AG04449 (cell line): ENCODE measurements at regions not wholly inside any gene's neighbourhood (a gene's known extent, or its start where the extent isn't known, plus 50 kb on each side); places are given as distances from the start of the nearest gene placed in this dataset.

ENCODE experiments used
- CTCF ChIA-PET: fragments of 350-600 bp; formaldehyde crosslinking; extraction: SDS; loops from one replicate; lab custom pipeline; 2021; ENCODE audit warnings: antibody characterized with exemption; lab: Yijun Ruan, JAX
- POLR2A ChIA-PET: fragments of 400-600, 350-600 bp; formaldehyde crosslinking; extraction: SDS; loops from one replicate; lab custom pipeline; 2020; ENCODE audit warnings: antibody characterized with exemption, inconsistent platforms; lab: Yijun Ruan, JAX
- DNase-seq: peaks from one replicate; pipeline ENCODE4 v3.0.0-alpha.2; 2010; ENCODE audit warnings: low read depth, low spot score
- H3K4me3 ChIP-seq: 2 replicates; pipeline ENCODE4 v1.5.1; 2011; ENCODE audit warnings: low read depth, mild to moderate bottlenecking, control low read depth, low read length
- TF ChIP-seq, protein P1 (sequence below): IDR thresholded peaks from one replicate; pipeline ENCODE4 v1.5.1; 2011; ENCODE audit warnings: mild to moderate bottlenecking, moderate library complexity, low read length, control low read depth, inconsistent platforms; ENCODE audit not compliant: insufficient read depth; ENCODE audit errors: missing control alignments

DNA sequence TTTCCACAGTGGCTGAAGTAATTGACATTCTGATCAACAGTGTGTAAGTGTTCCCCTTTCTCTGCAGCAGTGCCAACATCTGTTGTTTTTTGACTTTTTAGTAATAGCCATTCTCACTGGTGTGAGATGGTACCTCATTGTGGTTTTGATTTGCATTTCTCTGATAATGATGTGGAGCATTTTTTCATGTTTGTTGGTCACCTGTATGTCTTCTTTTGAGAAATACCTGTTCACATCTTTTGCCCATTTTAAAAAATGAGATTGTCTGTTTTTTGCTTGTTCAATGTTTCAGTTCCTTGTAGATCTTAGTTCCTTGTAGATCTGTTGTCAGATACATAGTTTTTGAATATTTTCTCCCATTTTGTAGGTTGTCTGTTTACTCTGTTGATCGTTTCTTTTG lies 162.5 kb upstream of the PITX1 start:
- CTCF ChIA-PET: interaction anchor here (1.1 kb wide), 1 partner anchor 137 kb away, joined by 3 read pairs; no protein-coding TSS in a partner anchor
- TF ChIP-seq, protein P1, sequence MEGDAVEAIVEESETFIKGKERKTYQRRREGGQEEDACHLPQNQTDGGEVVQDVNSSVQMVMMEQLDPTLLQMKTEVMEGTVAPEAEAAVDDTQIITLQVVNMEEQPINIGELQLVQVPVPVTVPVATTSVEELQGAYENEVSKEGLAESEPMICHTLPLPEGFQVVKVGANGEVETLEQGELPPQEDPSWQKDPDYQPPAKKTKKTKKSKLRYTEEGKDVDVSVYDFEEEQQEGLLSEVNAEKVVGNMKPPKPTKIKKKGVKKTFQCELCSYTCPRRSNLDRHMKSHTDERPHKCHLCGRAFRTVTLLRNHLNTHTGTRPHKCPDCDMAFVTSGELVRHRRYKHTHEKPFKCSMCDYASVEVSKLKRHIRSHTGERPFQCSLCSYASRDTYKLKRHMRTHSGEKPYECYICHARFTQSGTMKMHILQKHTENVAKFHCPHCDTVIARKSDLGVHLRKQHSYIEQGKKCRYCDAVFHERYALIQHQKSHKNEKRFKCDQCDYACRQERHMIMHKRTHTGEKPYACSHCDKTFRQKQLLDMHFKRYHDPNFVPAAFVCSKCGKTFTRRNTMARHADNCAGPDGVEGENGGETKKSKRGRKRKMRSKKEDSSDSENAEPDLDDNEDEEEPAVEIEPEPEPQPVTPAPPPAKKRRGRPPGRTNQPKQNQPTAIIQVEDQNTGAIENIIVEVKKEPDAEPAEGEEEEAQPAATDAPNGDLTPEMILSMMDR: no peak
- H3K4me3 ChIP-seq: no peak overlapping the region
- no peak for DNase-seq
- POLR2A ChIA-PET: no interaction called here

DNA sequence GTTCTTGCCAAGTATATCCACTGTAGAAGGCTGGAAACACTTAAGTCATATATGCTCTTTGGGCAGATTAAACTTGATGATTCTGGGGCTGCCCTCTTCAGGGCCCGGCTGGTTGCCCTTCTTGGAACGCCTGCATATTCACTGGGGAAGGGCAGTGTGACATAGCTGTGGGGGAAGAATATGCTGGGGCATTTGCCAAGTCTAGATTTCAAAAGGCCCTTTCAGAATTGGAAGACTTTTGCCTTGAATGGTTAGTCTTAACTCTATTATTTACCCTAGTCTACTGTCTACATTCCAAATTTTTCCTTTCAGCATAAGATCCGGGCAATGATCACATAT lies 161.2 kb upstream of the PITX1 start:
- H3K4me3 ChIP-seq: no peak overlapping the region
- CTCF ChIA-PET: interaction anchor here (1.0 to 6.3 kb wide), 6 partner anchors 7 to 290 kb away, joined by 7 to 40 read pairs (median 8); partner anchors contain the start of gene PCBD2

DNA sequence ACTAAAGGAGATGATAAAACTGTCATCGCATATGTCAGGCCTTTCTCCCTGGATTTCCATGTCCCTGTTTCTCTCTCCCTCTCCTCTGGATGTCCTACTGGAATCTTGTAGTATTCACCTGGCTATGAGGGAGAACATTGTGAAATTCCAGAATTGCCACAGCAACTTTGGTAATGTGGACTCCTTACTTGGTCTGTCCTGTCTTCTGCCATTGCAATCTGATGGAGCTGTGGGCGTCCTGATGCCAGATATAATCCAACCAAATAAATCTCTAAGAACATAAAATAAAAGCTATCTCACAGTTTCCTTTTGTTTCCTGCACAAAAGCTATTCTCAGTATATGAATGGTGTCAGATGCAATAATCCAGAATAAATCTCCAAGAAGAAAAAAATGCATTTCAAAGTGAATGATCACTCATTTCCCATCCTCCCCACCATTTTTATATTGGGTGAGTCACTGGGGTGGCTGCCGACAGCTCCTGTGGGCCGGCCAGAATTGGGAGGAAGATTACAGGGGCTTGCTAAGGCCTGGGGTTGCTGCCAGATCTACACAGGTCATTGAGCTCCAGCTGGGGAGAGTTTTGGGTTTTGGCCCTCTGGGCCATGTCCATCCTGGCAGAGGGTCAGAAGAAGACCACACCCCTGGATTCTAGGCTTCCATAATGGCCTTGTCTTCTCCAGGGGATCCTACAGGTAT lies 160.7 kb upstream of the PITX1 start:
- TF ChIP-seq, protein P1: no peak
- POLR2A ChIA-PET: interaction anchor here (0.6 kb wide), 1 partner anchor 54 kb away, joined by 3 read pairs; no protein-coding TSS in a partner anchor
- H3K4me3 ChIP-seq: no peak overlapping the region
- CTCF ChIA-PET: interaction anchor here (1.0 to 6.3 kb wide), 11 partner anchors 7 to 290 kb away, joined by 3 to 40 read pairs (median 7); partner anchors contain the start of gene PCBD2
- DNase-seq: no peak

More for the DNA sequence above, 161.2 kb upstream of the PITX1 start:
- no peak for DNase-seq
- POLR2A ChIA-PET: no interaction called here
- TF ChIP-seq, protein P1: no peak

DNA sequence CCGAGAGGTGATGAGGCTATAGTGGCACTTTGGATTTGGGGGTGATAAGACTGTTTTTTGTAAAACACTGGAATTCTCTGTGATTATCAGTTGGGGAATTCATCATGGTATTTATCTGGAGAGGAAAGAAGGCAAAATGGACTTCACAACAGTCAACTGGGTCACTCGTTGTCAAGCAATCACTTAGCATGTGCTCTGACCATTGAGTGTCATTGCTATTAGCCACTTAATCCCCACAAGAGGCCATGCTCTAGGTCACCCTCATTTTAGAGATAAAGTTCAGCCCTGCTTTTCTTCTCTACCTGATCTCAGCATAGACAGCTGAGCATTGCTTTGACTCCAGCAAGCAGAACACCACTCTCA lies 160.1 kb upstream of the PITX1 start:
- POLR2A ChIA-PET: interaction anchor here (0.6 to 0.9 kb wide), 2 partner anchors 53 to 54 kb away, joined by 3 read pairs; no protein-coding TSS in a partner anchor
- CTCF ChIA-PET: interaction anchor here (1.1 to 6.3 kb wide), 10 partner anchors 8 to 289 kb away, joined by 3 to 40 read pairs (median 5); partner anchors contain the start of gene PCBD2
- DNase-seq: no peak
- TF ChIP-seq, protein P1: no peak
- H3K4me3 ChIP-seq: no peak overlapping the region

DNA sequence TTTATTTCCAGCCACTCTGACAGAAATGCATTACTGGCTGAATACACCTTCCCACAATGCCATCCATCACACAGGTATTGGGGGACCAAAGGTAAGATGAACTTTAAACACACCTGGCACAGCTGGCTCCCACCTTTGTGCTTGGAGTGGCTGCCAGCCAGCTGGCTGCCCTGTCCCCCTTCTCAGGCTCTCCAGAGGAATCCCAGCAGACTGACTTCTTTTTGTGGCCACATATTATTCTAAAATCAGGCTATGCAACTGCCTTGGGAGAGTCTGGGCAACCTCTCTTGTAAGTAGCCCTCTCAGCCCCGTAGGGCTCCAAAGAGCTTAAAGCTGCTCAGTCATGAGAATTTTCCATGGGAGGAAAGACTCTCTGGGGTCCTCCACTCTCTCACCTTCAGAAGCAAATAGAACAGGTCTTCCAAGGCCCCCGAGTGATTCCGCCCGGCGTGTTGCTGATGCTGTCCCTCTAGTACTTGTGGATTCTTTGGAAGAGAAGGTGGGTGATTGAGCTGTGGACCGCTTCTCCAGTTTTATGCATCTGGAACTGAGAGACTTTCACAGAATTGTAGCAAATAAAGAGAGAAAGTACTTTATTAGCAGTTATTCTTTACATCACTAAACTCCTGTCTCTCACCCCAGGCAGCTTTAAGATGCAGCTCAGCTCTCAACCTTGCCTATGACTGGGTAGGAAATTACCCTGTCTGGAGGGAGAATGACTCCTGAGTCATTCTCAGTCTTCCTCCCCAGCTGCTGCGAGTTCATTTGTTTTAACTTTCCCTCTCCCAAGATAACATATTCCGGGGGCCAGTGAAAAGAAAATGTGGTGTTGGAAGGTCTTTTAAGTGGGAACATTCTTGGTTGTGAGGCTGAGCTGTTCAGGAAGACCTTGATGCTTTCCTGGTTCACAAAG lies 159.4 kb upstream of the PITX1 start:
- POLR2A ChIA-PET: interaction anchor here (0.6 to 0.9 kb wide), 3 partner anchors 53 to 230 kb away, joined by 3 read pairs; no protein-coding TSS in a partner anchor
- peak; percentile 41 for DNase-seq
- CTCF ChIA-PET: interaction anchor here (1.1 to 6.3 kb wide), 11 partner anchors 9 to 289 kb away, joined by 3 to 40 read pairs (median 3); partner anchors contain the start of gene PCBD2

More for the DNA sequence above, 159.4 kb upstream of the PITX1 start:
- no peak overlapping the region for H3K4me3 ChIP-seq
- TF ChIP-seq, protein P1: no peak
